A673 (cell line): ENCODE measurements at regions not wholly inside any gene's neighbourhood (a gene's known extent, or its start where the extent isn't known, plus 50 kb on each side); places are given as distances from the start of the nearest gene placed in this dataset.
"Not testable (repeated sequence)": the region's sequence is repeated elsewhere in the genome, so short reads cannot be mapped to it uniquely, and the experiment has no call there.

ENCODE experiments used
- BruUV-seq: library from RNA; stranded (reverse); fragments of 400-500 nt; replicated peaks from 2 replicates; lab custom pipeline; 2021; lab: Mats Ljungman, UMichigan
- CTCF ChIA-PET: fragments of 300-600 bp; sonication (Branson Sonifier 250); formaldehyde crosslinking; loops from one replicate; lab custom pipeline; 2022; ENCODE audit warnings: antibody characterized with exemption; lab: Charles Lee
- POLR2A ChIA-PET: fragments of 300-600 bp; sonication (Branson Sonifier 250); formaldehyde crosslinking; loops from one replicate; lab custom pipeline; 2022; ENCODE audit warnings: antibody characterized with exemption; ENCODE audit not compliant: low non-redundant PET; lab: Charles Lee
- DNase-seq: peaks from one replicate; pipeline ENCODE4 v3.0.0-alpha.2; 2015; ENCODE audit warnings: low spot score
- H3K27ac ChIP-seq: fragments of 200-600 bp; sonication (generic); 2 replicates; pipeline ENCODE4 v1.5.1; 2016; ENCODE audit warnings: mixed run types, low read depth, mild to moderate bottlenecking, mixed read lengths, antibody characterized with exemption, low read length; ENCODE audit not compliant: poor library complexity, severe bottlenecking
- H3K27me3 ChIP-seq: fragments of 200-600 bp; sonication (generic); replicated peaks from 2 replicates; pipeline ENCODE4 v1.6.1; 2017; ENCODE audit warnings: mixed run types, low read depth, mild to moderate bottlenecking, mixed read lengths, antibody characterized with exemption, low read length; ENCODE audit not compliant: insufficient read depth, poor library complexity
- H3K36me3 ChIP-seq: fragments of 200-600 bp; sonication (generic); 2 replicates; pipeline ENCODE4 v1.6.1; 2016; ENCODE audit warnings: mixed run types, mild to moderate bottlenecking, mixed read lengths, antibody characterized with exemption, low read length; ENCODE audit not compliant: insufficient read depth, poor library complexity, severe bottlenecking
- H3K4me1 ChIP-seq: fragments of 200-600 bp; sonication (generic); 2 replicates; pipeline ENCODE4 v1.6.1; 2017; ENCODE audit warnings: mixed run types, mild to moderate bottlenecking, mixed read lengths, antibody characterized with exemption, low read length; ENCODE audit not compliant: insufficient read depth, poor library complexity, severe bottlenecking
- H3K4me3 ChIP-seq: fragments of 200-600 bp; sonication (generic); 2 replicates; pipeline ENCODE4 v1.5.1; 2016; ENCODE audit warnings: low read depth, mixed run types, mild to moderate bottlenecking, mixed read lengths, low read length; ENCODE audit not compliant: poor library complexity, severe bottlenecking
- H3K9me3 ChIP-seq: fragments of 200-600 bp; sonication (generic); 2 replicates; pipeline ENCODE4 v1.6.1; 2016; ENCODE audit warnings: mixed run types, low read depth, mild to moderate bottlenecking, mixed read lengths, antibody characterized with exemption, low read length; ENCODE audit not compliant: poor library complexity, severe bottlenecking
- CTCF ChIP-seq: fragments of 300-800, 200-600 bp; sonication (generic); conservative IDR thresholded peaks from 2 replicates; pipeline ENCODE4 v1.5.1; 2017; ENCODE audit warnings: low read depth, mild to moderate bottlenecking, antibody characterized with exemption, low read length, moderate library complexity, mixed read lengths
- EZH2 ChIP-seq: fragments of 200-600 bp; sonication (generic); IDR thresholded peaks from 2 replicates; pipeline ENCODE4 v1.6.1; 2017; ENCODE audit warnings: borderline replicate concordance, low read depth, mild to moderate bottlenecking, mixed read lengths, antibody characterized with exemption, low read length; ENCODE audit not compliant: poor library complexity, severe bottlenecking
- intact Hi-C: fragments of 100-400 bp; cut with micrococcal nuclease; formaldehyde crosslinking; loops from one replicate; pipeline ENCODE4 v1.10.0; 2022; ENCODE audit not compliant: unreplicated experiment

GRCh38 chr6:153302133-153302532 lies 171.1 kb upstream of the RGS17 start:
- Histone ChIP-seq H3K27me3 (no peaks in the 10 kb centered on the region), H3K4me1 (no peaks in the 10 kb centered on the region), H3K9me3 (no peaks in the 10 kb centered on the region), H3K4me3 (no peak overlapping the region), H3K27ac (no peak overlapping the region), H3K36me3 (no peaks in the 10 kb centered on the region)
- ChIA-PET POLR2A (interaction anchor here (0.6 kb wide), 1 partner anchor 1274 kb away, joined by 3 read pairs; no protein-coding TSS in a partner anchor), CTCF (no interaction called here)
- intact Hi-C loops: no loop called here
- no TSS peak for BruUV-seq
- DNase-seq: no peak
- no peak for TF ChIP-seq EZH2
- no peak for TF ChIP-seq CTCF

- H3K36me3 ChIP-seq: no peaks in the 10 kb centered on the region
- no peak for DNase-seq
- no peaks in the 10 kb centered on the region for H3K27me3 ChIP-seq
- H3K9me3 ChIP-seq: no peaks in the 10 kb centered on the region
- ChIA-PET POLR2A (no interaction called here), CTCF (no interaction called here)
- no TSS peak for BruUV-seq
- intact Hi-C loops: no loop called here
- TF ChIP-seq CTCF (no peak), EZH2 (no peak)
- no peaks in the 10 kb centered on the region for H3K4me1 ChIP-seq
- H3K4me3 ChIP-seq: no peak overlapping the region
- no peak overlapping the region for H3K27ac ChIP-seq
Measured at GRCh38 chr6:153301602-153302001, 170.5 kb upstream of the RGS17 start.

GRCh38 chr6:153282456-153282855 lies 151.4 kb upstream of the RGS17 start:
- H3K27me3 ChIP-seq, BruUV-seq, H3K4me1 ChIP-seq, H3K9me3 ChIP-seq, H3K36me3 ChIP-seq, POLR2A ChIA-PET, CTCF ChIA-PET, intact Hi-C loops, DNase-seq, H3K27ac ChIP-seq, H3K4me3 ChIP-seq: not testable (repeated sequence)

GRCh38 chr6:153275997-153276396 lies 144.9 kb upstream of the RGS17 start:
- no peak for TF ChIP-seq CTCF
- no peak for TF ChIP-seq EZH2
- Histone ChIP-seq H3K4me3 (no peak overlapping the region), H3K27me3 (no peaks in the 10 kb centered on the region), H3K9me3 (peaks cover 11% of the 10 kb centered on the region), H3K4me1 (peaks cover 29% of the 10 kb centered on the region), H3K27ac (no peak overlapping the region), H3K36me3 (no peaks in the 10 kb centered on the region)
- ChIA-PET POLR2A (no interaction called here), CTCF (no interaction called here)
- BruUV-seq: no TSS peak
- intact Hi-C loops: no loop called here
- DNase-seq: no peak
